GM21528 (cell line): ENCODE measurements at regions not wholly inside any gene's neighbourhood (a gene's known extent, or its start where the extent isn't known, plus 50 kb on each side); places are given as distances from the start of the nearest gene placed in this dataset.
A peak's percentile ranks its signal among the peaks of the same experiment; 100 is the strongest.

Source experiments
- ATAC-seq: cut with Tn5 transposase; IDR thresholded peaks from one replicate; pipeline ENCODE4 v1.9.1; 2021; ENCODE audit warnings: mild to moderate bottlenecking, moderate library complexity; ENCODE audit not compliant: unreplicated experiment, low FRiP score

DNA sequence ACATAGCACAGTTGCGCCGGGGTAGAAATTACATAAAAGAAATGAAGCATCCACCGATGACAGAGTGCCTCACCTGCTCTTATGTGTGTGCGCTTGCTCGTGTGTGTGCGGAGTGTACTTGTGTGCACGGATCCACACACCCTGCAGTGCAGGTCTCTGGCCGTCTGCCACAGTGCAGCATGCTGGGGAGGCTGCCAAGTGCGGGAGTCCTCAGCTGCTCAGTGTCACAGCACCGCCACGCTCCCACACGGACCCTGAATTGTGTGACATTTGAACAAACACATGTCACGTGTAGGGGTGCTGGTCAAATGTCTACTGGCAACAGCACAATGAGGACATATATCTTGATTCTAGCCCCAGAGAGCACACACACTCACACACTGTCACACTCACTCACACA, 243.0 kb upstream of the MYOCD start:
- no peak for ATAC-seq

DNA sequence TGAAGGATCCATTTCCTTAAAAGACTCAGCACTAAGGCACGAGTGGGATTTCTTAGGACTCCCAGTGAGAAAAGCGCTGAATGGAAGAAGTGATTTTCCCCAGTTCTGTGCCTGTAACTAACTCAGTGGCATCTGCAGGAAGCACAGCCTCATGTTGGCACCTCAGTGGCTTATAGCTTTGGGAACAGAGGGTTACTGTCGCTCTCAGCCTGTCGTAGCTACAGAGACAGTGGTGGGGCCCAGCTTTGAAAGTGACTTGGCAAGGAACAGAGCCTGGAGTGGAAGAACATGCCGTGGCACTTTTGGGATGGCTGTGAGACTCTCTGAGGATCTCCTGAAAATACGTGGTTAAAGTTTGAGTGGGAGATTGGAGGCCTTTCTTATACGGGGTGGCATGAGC, 242.4 kb upstream of the MYOCD start:
- ATAC-seq, result no peak

DNA sequence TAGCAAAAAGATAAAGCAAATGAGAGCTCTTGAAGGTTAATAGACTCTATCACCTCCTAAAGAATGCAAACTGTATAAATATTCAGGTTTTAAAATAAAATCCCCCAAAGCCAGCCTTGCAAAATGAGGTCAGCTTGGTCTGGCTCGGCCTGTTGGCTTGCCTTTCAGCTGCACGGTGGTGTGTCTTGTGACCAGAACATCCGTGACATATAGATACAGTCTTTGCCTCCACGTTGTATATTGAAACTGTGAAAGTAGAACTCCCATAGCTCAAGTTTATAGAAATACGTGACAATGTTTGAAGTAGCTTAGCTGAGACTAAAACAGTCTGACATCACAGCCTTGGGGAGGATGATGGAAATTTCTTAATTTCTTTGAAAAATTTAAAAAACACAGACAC, 236.6 kb upstream of the MYOCD start:
- peak; percentile 34 for ATAC-seq

DNA sequence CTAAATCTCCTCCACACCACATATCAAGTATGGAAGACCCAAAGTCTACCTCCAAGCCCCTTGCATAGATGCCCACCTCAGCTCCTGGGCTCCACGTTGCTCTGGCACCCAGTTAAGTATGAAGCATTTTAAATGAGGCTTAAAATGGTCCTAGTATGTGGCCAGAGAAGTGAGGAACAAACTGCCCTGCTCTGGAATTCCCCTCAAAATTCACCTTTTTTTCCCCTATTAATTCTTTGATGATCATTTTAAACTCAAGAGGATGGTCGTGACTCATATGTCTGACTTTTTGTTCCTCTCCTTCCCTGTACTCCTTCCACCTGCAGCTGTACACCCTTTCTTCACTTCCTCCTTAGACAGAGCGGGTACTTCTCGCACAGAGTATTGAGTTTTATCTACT, 234.5 kb upstream of the MYOCD start:
- ATAC-seq, result peak; percentile 87

DNA sequence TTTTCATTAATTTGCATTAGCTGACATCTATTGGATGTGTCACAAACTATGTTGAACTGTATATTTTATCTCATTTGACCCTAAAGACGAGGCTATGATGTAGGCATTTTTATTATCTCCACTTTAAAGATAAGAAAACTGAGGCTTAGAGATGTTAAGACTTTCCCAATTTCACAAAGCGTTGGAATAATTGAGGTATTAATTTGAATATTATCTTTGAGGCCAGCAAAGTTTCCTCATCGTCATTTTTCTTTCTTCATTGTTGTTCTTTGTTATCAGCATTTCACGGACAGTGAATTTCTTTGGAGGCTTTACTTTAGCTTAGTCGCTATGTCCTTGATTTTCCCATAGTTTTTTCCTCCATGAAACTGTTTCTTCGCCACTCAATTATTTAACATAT, 227.5 kb upstream of the MYOCD start:
- ATAC-seq, result no peak

DNA sequence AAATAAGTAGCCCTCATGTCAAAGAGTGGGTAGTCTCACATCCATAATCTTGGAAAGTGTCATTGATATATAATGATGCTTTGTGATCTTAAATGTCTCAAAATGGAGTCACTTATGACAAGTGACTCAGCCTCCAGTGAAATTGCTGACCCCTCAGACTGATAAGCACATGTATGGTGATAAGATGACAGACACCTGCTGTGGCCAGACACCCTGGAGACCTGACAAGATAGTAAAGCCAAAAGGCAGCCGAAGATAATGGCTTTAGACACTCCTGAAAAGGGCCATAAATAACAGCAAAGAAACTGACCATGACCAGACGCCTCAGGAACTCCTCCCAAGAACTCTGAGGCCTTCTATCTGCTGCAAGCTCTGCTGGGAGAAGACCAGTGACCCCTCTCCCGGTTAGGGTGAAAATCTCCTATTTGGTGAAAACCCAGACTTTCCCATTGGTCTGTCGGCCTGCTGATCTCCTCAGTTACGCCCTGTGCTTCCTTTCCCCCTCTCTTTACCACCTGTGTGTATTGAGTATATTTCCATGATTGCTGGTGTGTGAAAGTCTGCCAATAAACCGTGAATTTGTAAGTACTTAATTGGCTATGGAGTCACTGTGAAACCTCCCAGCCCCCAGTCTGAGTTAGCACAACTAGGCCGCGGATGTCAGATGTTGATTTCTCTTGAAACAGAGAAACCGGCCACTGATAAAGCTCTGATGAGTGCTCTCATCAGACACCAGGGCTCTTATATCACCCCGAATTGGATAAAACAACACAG, 226.7 kb upstream of the MYOCD start:
- ATAC-seq, result no peak

DNA sequence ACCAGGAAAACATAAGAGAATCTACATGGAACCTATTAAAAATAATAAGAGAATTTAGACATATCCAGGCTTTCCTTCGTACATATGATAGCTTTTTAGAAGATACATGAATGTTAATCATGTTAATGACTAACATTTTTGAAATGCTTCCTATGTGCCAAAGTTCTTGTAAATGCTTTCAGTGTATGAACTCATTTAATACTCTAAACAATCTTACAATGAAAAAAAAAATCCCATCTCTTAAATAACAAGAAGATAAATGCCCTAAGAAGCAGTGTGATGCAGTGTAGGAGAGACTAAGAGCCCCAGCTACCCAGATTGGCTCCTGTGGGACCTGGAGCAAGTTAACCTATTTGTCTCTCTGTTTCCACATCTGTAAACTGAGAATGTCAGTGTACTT, 220.4 kb upstream of the MYOCD start:
- no peak for ATAC-seq

DNA sequence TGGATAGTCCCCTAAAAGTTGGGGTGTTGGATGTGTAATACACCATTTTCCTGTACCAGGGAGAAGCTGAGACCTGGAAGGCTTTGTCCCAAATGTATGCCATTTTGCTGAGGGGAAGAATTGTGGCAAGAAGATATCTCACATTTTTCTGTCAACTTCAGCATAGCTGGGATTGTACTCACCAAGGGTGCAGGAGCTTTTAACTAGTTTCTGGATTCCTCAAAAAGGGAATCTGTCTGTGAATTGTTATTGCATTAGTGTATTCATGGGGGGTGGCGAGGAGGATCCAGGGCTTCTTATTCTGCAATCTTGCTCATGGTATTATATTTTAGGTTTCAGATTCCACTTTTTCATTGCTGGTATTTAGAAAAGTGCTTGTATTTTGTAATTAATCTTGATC, 208.2 kb upstream of the MYOCD start:
- ATAC-seq, result no peak

DNA sequence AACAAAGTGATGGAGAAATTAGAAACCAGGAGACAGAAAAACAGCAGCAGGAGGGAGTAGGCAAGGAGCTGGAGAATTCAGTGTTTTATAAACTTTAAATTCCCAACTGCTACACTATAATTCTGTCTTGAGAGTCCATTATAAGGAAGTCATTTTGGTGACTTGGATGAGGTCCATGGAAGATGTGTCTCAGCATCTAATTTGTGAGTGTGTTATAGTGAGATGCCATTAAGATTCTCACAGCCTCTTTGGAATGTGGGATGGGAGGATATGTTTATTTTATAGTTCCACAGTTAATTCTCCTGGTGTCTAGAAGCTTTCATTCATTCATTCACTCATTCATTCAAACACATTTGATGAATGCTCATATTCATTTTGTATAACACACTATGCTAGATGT, 206.0 kb upstream of the MYOCD start:
- no peak for ATAC-seq

DNA sequence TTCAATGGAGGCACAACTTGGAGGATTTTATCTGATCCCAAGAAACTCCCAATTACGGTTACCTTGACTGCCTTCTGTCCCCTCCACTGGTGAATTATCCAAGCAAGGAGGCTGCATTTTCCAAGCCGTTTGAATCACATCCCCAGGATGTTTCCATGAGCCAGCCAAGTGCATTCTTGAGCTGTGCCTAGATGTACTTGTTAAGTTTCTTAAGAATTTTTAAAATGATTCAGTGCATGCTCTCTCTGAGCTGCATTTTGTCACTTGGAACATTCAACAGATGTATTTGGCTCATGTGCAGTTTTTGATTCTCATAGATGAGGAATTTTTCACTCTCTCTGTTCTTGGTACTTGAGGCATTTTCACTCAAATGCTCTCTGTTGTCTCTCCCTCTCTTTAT, 202.6 kb upstream of the MYOCD start:
- ATAC-seq, result no peak

DNA sequence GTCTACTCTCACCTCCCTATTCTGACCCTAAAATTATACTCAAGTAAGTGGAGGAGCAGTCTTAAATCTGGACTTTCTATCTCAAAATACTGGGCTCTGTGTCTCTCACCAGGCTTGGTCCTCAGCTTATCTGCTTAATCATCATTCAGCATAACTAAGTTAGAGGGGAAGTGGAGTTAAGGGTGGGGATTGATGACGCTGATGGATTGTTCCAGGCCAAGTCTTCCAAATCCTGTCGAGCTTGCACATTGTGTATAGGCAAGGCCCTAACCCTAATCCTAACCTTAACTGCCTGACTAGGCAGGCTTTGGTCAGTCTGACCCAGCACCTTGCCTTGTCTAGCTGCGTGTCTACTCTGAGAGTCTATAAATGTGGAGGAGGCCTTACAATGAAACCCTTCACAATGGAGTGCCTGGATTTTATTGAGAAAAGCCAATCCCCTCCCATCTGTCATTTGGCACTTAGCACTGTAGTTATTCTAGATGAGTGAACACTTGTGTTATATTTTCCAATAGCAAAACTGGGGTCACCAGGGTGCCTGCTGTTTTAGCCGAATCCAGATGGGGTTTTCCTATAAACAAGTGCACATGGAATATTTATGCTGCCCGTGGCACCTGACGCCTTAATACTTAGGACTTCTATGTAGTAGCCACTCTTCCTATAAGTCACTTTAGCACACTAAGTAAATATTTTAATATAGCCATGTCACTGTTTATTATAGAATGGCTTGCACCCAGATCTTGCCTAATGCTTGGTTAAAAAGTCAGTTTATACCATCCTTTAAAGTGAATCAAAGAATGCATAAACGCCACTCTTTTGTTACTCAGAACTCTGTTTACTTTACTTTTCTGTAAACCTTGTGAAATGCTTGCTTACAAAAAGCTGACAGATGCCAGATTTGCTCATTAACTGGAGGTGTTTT, 193.2 kb upstream of the MYOCD start:
- ATAC-seq, result no peak

DNA sequence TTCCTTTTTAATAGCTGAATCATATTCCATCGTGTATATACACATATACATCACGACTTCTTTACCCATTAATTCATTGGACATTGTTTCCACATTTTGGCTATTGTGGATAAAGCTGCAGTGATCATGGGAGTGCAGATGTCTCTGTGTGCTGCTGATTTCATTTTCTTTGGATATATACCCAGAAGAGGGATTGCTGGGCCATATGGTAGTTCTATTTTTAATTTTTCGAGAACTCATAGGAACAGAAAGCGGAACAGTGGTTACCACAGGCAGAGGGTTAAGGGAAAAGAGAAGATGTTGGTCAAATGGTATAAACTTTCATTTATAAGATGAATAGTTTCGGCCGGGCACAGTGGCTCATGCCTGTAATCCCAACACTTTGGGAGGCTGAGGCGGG, 187.4 kb upstream of the MYOCD start:
- no peak for ATAC-seq

DNA sequence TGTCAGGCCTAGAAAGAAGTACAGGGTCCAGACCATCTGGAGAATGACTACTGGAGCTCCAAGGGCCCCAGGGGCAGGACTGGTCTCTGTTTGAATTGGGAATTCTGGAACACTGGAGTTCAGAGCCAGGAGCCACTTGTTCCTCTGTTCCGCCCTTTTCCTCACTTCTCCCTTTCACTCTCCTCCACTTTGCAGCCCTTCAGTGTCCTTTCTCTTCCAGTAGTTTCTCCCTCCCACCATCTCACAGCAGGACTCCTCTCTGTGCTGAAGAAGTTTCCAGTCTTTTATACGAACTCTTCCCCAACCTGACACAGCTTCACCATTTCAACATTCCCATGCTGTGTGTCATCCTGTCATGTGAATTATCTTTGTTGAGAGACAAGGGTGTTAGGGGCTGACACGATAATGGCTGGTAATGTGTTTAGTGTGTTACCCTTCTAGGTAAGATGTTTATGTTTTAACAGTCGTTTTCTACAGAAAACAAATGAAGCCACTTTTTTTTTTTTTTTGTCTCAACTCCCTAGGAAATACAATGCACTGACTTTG, 180.3 kb upstream of the MYOCD start:
- no peak for ATAC-seq

DNA sequence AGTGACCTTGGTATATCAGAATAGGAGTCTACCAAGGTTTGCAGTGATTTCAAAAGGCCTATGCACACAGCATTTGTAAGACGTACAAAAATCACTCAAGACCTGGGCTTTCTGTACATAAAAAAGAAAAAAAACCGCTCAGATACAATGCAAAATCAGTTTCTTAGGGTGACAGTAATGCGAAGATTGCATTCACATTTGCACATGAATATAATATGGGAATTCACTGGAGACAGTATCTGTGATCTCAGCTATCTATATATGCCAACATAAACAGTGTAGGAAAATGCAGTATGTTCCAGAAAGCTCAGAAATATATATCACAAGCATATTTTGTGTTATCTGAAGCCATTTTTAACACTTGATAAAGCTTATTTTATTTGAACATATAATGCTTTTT, 176.4 kb upstream of the MYOCD start:
- no peak for ATAC-seq

DNA sequence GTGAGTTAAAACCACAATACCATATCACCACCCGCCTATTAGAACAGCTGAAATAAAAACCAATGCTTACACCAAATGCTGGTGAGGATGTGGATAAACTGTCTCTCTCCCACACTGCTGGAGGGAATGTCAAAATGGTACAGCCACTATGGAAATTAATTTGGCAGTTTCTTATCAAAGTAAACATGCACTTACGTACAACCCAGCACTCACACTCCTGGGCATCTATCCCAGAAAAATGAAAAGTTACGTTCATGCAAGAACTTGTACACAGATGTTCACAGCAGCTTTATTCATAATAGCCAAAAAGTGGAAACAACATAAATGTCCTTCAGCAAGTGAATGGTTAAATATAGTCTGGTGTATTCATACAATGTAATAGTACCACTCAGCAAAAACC, 173.2 kb upstream of the MYOCD start:
- ATAC-seq, result no peak

DNA sequence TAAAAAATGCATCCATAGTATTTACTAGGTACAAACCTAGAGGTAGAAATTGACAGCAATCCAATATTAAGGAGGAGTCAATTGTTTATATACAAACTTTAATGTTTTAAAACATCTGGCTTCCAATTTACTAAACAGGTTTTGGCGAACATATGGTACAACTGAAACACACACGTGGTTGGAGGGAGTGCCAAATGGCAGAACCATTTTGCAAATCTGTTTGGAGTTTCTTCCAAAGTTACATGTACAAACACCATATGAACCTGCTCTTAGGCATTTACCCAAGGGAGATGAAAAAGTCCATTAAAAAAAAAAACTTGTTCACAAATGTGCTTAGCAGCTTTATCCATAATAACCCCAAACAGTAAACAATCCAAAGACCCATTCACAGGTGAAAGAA, 159.8 kb upstream of the MYOCD start:
- ATAC-seq, result no peak

DNA sequence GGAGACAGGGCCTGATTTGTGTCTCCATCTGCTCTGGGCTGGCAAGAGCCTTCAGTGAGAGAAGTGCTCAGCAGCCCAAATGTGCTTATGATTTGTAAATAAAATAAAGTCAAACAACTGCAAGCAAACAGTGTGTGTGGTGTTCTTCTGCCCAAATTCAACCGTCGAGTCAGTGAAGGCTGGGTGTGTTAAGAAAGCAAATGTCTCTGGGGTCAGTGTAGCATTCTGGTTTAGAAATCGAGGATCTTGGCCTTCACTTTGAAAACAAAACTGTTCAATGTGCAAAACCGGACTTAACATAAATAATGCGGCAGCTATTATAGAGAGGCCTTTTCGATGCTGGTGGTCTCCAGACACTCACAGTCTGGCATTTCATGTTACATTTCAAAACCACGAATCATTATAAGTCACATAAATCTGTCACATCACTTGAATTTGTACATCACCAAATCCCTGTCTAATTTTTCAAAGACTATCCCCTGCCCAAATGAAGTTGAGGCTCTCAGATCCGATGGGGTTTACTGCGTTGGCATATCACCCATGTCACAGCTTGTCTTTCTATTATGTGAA, 158.6 kb upstream of the MYOCD start:
- ATAC-seq, result no peak

DNA sequence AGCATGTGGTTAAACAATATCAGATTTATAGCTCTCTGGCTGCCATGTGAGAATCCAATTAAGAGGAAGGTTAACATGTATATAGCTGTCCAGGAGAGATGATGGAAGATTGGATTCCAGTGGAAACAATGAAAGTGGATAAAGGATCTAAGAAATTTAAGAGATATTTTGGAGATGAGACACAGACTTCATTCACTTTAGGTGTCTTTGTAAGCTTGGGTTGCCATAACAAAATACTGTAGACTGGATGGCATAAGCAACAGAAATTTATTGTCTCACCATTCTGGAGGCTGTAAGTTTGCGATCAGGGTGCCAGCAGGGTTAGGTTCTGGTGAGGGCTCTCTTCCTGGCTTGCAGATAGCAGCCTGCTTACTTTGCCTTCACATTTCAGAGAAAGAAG, 155.9 kb upstream of the MYOCD start:
- no peak for ATAC-seq

DNA sequence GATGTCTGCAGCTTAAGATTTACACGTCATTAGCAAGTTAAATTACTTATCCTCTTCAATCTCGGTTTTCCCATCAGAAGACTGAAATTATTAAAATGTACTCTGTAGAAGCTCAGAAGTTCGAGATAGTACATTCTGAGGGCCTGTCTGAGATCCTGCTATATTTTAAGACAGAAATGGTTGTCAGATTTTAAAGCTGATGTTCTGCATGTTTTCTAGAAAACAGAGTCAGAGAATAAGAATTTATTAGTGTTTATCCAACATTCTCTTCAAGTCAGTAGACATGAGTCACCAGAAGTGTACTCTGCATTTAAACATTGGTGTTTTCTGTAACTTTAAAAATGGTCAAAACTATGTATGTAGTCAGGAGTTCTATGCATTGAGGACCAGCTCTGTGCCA, 155.2 kb upstream of the MYOCD start:
- ATAC-seq, result no peak

DNA sequence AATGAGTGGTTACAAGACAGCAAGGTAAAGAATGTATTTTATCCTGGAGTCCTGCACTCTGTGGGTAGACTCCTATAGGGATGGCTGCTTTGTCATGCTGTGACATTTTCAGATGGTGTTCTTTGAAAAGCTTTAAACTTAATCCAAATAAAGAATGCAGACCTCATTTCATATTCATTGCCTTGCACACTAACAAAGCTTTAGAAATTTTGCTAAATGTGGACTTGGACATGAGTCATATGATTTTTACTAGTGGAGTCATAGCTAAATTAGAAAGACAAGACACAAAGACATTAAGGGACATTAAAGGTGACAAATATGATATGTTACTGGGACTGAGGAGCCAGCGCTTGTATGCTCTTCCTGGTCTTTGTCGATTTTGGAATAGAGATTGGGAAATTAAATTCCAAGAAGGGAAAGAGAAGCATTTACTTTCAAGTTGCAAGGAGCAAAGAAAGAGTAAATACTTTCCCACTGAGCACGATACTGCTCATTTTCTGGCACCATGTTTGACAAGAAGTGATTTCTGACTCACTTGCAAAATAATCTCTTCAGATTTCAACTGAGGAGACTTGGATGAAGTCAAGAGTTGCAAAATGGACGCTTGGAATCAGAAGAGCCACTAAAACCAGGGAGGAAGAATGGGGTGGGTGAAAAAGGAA, 152.9 kb upstream of the MYOCD start:
- no peak for ATAC-seq

DNA sequence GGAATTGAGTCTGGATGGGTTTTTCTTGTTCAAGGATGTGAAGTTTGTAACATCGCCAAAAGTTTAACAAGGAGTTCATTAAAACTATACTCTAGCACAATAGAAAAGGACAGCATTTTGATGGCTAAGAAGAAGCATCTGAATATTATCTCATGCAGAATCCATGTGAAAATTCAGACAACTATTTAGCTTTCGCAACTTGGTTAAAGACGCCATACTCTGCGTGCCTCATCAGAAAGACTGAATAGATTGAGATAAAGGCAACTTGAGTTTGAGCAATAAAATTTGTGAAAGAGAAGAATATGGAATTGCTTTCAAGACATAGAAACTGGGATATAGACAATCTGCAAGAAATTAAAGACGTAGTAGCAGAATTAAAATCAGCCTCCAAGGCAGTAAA, 151.1 kb upstream of the MYOCD start:
- ATAC-seq, result no peak
